Breast epithelium (tissue), 3 donors: ENCODE measurements at regions not wholly inside any gene's neighbourhood (a gene's known extent, or its start where the extent isn't known, plus 50 kb on each side); places are given as distances from the start of the nearest gene placed in this dataset.

Experiments used
- CTCF ChIP-seq, 3 donors: fragments of 450-650 bp; IDR thresholded peaks; one replicate each; pipeline ENCODE4 v1.5.1; 2016 to 2017; ENCODE audit warnings: antibody characterized with exemption in 3 of 3, mild to moderate bottlenecking in 3 of 3, moderate library complexity in 3 of 3
- POLR2A ChIP-seq: fragments of 450-650 bp; IDR thresholded peaks from one replicate; pipeline ENCODE4 v1.6.1; 2016; ENCODE audit warnings: antibody characterized with exemption, mild to moderate bottlenecking, moderate library complexity
- POLR2AphosphoS5 ChIP-seq, 3 donors: sonication (generic); formaldehyde crosslinking; IDR thresholded peaks; one replicate each; pipeline ENCODE4 v1.6.1; 2017; ENCODE audit warnings: antibody characterized with exemption in 3 of 3

- TF ChIP-seq POLR2AphosphoS5 (IDR thresholded peaks at IDR 0.05) = no peak
- no peak for TF ChIP-seq CTCF (IDR thresholded peaks at IDR 0.05)
- no peak for TF ChIP-seq POLR2A
These were observed 71.7 kb upstream of the PELI2 start for GRCh38 chr14:56046546-56046945.
